Fibroblast of skin of right biceps (primary cell): ENCODE measurements at regions not wholly inside any gene's neighbourhood (a gene's known extent, or its start where the extent isn't known, plus 50 kb on each side); places are given as distances from the start of the nearest gene placed in this dataset.
"Not testable (repeated sequence)": the region's sequence is repeated elsewhere in the genome, so short reads cannot be mapped to it uniquely, and the experiment has no call there.

Experiments used
- DNase-seq: peaks from one replicate; pipeline ENCODE4 v3.0.0-alpha.2; 2013

GRCh38 chr5:118146824-118147223 lies 841.5 kb downstream of the DTWD2 start:
- no peak for DNase-seq

DNA sequence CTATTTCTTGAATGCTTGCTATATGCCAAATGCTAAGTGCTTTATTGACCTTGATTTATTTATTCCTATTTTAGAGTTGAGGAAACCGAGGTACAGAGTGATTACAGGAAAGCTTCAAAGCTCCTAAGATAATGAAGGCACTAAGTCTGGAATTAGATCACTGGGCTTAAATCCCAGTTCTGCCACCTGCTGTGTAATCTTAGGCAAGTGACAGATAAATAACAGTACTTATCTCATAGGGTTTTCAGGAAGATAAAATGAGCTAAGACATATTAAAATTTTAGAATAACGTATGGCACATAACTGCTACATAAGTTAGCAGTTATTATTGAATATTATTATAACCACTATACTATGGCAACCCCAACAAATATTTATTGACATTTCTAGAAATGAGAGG lies 843.8 kb downstream of the DTWD2 start:
- no peak for DNase-seq

- DNase-seq: no peak
These were observed 849.0 kb downstream of the DTWD2 start for GRCh38 chr5:118139361-118139760.

GRCh38 chr5:118126159-118126558 lies 862.2 kb downstream of the DTWD2 start:
- peak; percentile 67 for DNase-seq

- DNase-seq: no peak
These were observed 862.7 kb downstream of the DTWD2 start for GRCh38 chr5:118125687-118126086.

GRCh38 chr5:118121258-118121657 lies 867.1 kb downstream of the DTWD2 start:
- no peak for DNase-seq

- peak; percentile 69 for DNase-seq
These were observed 872.6 kb downstream of the DTWD2 start for GRCh38 chr5:118115791-118116190.

DNA sequence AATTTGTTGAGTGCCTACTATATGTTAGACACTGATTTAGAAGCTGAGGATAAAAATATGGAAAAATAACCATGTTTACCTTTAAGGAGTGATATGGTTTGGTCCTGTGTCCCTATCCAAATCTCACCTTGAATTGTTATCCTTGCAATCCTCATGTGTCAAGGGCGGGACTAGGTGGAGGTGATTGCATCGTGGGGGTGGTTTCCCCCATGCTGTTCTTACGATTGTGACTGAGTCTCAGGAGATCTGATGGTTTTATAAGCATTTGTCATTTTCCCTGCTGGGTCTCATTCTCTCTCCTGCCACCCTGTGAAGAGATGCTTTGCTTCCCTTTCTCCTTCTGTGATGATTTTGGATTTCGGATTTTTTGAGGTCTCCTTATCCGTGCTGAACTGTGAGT lies 876.4 kb downstream of the DTWD2 start:
- DNase-seq: no peak

DNA sequence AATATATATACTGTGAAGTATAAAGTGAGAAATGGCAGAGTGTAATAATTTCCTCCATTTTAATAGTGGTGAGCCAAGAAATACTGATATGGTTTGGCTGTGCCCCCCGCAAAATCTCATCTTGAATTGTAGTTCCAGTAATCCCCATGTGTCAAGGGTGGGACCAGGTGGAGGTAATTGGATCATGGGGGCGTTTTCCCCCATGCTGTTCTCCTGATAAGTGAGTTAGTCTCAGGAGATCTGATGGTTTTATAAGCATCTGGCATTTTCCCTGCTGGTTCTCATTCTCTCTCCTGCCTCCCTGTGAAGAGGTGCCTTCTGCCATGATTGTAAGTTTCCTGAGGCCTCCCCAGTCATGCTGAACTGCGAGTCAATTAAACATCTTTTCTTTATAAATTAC lies 881.1 kb downstream of the DTWD2 start:
- not testable (repeated sequence) for DNase-seq

- DNase-seq: no peak
These were observed 889.6 kb downstream of the DTWD2 start for GRCh38 chr5:118098716-118099115.

DNA sequence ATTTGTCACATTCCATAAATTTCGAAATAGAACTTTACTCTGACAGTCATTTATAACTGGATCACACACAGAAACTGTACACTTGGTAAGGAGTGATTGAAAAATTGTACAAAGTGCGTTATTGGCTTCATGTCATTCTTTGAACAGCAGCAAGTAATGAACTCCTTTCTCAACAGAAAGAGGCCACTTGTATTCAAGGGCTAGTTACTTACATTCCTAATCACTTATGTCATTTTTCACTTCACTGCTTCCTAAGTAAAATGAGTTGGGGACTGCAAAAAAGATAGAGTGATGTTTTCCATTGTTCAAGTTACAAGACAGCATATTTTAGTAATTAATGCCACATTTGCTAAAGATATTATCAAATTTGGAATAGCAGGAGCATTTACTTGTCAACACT lies 893.2 kb downstream of the DTWD2 start:
- DNase-seq: peak; percentile 30

GRCh38 chr5:118088448-118088847 lies 899.9 kb downstream of the DTWD2 start:
- no peak for DNase-seq

DNA sequence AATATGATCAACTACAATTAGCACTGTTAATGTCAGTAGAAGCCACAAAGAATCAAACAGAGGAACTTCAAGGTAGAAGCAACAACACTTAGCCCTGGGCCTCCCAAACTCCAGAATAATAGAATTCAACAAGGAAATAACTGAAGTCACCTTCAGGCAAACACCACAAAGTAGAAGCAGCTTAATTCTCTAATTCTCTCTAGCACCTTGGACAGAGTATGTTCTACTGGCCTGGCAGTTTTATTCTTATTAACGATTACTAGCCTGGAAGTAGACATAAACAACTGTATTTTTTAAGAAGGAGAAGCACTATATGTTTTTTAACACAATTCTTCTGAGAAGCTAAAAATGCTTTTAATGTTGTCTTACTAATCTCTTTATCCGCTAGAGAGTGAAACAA lies 911.9 kb downstream of the DTWD2 start:
- no peak for DNase-seq

DNA sequence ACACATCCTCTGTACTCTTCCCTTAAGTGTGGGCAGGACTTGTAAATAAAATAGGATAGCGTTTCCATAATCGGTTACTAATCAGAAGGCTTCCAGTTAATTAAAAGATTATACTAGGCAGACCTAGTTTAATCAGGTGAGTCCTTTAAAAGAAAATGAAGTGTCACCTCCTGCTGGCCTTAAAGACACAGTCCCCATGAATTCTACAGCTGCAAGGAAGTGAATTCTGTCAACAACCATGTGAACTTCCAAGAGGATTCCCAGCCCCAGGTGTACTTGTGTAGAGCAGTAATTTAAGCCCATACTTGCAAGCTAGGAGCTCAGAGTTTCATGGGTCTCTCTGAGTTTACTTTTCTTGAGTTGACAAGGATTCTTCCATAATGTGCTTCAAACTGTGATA lies 918.3 kb downstream of the DTWD2 start:
- DNase-seq: no peak

DNA sequence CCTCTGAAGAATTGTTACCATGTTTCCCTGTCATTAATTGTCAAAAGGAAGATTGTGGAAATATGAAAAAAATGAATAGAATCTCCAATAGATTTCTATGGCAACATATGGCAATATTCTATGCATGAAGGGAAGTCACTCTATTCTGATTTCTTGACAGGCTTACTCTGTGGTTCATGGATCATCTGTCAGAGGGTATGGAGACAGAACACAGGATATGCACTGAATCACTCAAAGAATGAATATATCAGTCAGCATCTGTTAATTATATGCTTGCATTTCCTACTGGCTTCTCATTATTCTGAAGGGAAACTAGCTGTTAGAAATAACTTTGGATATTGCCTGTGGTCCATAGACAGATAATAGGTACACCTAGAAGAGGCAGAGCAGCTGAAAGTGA lies 918.9 kb downstream of the DTWD2 start:
- no peak for DNase-seq

DNA sequence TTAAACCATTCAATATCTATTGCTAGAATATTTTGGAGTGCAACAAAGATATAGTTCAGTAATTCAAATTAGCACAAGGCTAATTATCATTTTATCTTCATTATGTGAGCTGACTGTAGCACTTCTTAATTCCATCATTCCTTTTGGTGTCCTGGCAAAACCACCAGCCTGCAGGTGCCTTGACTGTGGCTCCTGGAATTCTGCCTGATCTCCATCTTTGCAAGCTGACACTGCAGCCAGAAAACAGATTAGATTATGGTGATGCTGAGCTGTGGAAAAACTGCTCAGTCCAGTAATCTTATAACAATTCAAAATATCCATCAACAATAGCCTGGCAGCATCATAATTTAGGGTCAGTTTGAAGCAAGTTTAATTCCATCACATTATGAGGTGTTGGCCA lies 919.5 kb downstream of the DTWD2 start:
- no peak for DNase-seq

DNA sequence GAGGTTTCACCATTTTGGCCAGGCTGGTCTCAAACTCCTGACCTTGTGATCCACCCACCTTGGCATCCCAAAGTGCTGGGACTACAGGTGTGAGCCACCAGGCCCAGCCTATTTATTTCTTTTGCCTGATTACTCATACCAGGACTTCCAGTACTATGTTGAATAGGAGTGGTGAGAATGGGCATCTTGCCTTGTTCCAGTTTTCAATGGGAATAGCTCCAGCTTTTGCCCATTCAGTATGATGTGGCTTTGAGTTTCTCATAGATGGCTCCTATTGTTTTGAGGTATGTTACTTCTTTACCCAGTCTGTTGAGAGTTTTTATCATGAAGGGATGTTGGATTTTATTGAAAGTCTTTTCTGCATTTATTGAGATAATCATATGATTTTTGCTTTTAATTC lies 924.5 kb downstream of the DTWD2 start:
- DNase-seq: not testable (repeated sequence)

- no peak for DNase-seq
These were observed 927.5 kb downstream of the DTWD2 start for GRCh38 chr5:118060833-118061232.

- no peak for DNase-seq
These were observed 935.8 kb downstream of the DTWD2 start for GRCh38 chr5:118052503-118052902.

- DNase-seq: no peak
These were observed 944.2 kb downstream of the DTWD2 start for GRCh38 chr5:118044169-118044568.

DNA sequence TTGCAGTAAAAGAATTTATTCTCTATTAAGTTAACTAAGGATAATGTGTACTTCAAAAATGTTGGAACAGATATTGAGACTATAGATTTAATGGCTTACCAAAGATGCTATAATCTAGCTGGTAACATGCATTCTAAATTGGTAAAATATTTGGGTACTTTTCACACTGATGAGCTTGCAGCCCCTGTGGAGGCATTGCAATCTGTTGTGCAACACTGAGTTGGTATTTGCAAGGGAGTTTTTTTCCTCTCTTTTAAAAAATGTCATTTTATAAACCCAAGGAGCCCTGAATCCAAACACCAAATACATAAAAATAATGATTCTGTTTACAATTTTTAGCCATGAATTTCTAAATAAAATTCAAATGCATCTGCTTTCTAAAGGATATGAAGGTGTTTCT lies 944.8 kb downstream of the DTWD2 start:
- DNase-seq: no peak

DNA sequence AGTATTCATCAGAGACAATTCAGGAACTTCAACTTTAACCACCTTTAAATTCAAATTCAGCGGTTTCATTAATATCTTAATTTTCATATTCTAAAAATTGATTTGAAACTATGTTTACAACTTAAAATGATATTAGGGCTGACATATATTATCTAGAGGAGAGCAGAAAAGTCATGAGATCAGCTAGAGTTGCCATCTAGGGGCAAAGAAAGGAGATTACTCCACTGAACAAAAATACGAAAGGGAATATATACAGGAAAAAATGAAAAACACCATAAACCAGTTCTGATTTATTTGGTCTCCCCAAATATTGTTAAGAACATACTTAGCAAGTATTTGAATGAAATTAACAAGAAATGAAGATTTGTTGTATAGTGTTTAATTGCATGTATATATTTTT lies 946.3 kb downstream of the DTWD2 start:
- no peak for DNase-seq

DNA sequence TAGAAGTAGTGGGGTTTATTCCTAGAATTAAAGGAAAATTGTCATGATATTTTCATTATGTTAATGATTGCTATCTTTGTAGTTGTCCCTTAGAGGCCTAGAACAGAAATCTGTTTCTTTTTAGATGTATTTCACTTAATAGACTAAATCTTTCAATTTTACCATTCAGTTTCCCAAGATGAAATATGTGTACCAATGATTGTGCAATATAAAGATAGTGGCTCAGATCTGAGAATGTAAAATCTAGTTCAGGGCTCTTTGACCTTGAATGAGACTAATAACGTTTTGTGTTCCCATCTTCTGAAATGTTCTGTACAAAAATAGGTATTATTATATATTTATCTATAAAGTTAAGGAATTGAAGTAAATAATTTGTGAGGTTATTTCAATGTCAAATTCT lies 947.9 kb downstream of the DTWD2 start:
- no peak for DNase-seq

DNA sequence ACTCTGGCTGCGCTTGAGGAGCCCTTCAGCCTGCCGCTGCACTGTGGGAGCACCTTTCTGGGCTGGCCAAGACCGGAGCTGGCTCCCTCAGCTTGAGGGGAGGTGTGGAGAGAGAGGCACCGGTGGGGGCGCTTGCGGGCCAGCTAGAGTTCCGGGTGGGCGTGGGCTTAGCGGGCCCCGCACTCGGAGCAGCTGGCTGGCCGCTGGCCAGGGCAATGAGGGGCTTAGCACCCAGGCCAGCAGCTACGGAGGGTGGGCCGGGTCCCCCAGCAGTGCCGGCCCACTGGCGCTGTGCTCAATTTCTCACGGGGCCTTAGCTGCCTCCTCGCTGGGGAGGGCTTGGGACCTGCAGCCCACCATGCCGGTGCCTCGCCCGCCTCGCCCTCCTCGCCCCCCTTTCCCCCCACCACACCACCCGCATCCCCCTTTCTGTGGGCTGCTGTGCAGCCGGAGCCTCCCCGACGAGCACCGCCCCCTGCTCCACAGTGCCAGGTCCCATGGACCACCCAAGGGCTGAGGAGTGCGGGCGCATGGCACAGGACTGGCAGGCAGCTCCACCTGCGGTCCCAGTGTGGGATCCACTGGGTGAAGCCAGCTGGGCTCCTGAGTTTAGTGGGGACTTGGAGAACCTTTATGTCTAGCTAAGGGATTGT lies 954.5 kb downstream of the DTWD2 start:
- DNase-seq: no peak

DNA sequence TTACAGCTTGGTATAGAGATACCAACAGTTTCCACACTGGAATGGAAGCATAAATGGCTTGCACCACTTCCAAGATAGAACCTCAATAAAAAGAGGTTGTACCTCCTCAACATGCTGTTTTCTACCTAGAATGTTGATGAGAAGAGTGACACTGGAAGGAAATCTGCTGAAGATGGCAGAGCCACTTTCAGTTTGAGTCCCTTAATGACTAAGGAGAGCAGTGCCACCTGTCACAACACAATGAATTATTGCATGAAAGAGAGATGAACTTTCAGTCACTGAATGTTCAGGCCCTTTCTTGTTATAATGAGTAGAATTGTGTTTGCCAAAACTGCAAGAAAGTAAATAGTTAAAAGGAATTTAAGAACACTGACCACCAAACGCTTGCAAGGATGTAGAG lies 958.5 kb downstream of the DTWD2 start:
- DNase-seq: no peak

- DNase-seq: no peak
These were observed 966.3 kb downstream of the DTWD2 start for GRCh38 chr5:118022062-118022461.
